ENCODE measurements at regions not wholly inside any gene's neighbourhood (a gene's known extent, or its start where the extent isn't known, plus 50 kb on each side); places are given as distances from the start of the nearest gene placed in this dataset.

DNA sequence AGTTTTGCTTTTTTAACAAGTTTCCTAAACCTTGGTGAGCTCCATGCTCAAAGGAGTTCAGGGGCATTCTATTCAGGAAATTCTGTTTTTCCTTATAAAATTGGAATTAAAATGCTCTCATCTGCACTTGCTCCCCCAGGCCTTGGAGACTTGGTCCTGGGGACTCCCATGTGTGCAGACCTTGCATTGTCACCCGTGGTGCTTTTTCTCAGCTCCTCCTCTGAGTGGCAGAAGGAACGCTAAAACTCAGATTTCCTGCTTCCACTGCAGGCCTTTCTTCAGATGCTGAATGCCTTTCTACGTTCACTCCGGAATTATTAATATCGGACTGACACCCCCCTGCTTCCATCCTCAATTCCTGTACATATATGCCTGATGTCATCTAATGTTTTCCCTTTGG is 248.7 kb upstream of the RREB1 start:
- TF ChIP-seq CTCF (IDR thresholded peaks at IDR 0.05) = no peak
- TF ChIP-seq POLR2A (IDR thresholded peaks at IDR 0.05) = no peak
